WTC11 (cell line): ENCODE measurements at regions not wholly inside any gene's neighbourhood (a gene's known extent, or its start where the extent isn't known, plus 50 kb on each side); places are given as distances from the start of the nearest gene placed in this dataset.

Source experiments
- ATAC-seq: fragments of 200-7000 bp; cut with Tn5 transposase; 2 replicates; pipeline ENCODE4 v1.10.0; 2021; ENCODE audit warnings: mild to moderate bottlenecking, moderate library complexity
- CTCF ChIA-PET: fragments of 300-600 bp; sonication (Branson Sonifier 250); formaldehyde crosslinking; loops from one replicate; lab custom pipeline; 2021; ENCODE audit warnings: antibody characterized with exemption; lab: Charles Lee
- POLR2A ChIA-PET: fragments of 350-600 bp; sonication (Branson Sonifier 250); formaldehyde crosslinking; loops from one replicate; lab custom pipeline; 2021; ENCODE audit warnings: antibody characterized with exemption; lab: Charles Lee
- DNase-seq: peaks from one replicate; pipeline ENCODE4 v3.0.0; 2021; ENCODE audit warnings: low spot score
- H3K27ac Mint-ChIP-seq: 2 replicates; pipeline ENCODE4 v1.8.0; 2021; ENCODE audit warnings: mixed read lengths
- H3K27me3 Mint-ChIP-seq: 2 replicates; pipeline ENCODE4 v1.8.0; 2021; ENCODE audit warnings: low read depth, mild to moderate bottlenecking, moderate library complexity, mixed read lengths
- H3K36me3 Mint-ChIP-seq: 2 replicates; pipeline ENCODE4 v1.8.0; 2021; ENCODE audit warnings: mixed read lengths
- H3K4me1 Mint-ChIP-seq: 2 replicates; pipeline ENCODE4 v1.8.0; 2022; ENCODE audit warnings: mixed read lengths
- H3K4me3 Mint-ChIP-seq: 2 replicates; pipeline ENCODE4 v1.8.0; 2021; ENCODE audit warnings: mild to moderate bottlenecking, moderate library complexity, mixed read lengths
- H3K9me3 Mint-ChIP-seq: 2 replicates; pipeline ENCODE4 v1.8.0; 2021; ENCODE audit warnings: mixed read lengths
- CDX4 ChIP-seq: fragments of 250-450 bp; sonication (Bioruptor Pico); IDR thresholded peaks from 2 replicates; pipeline ENCODE4 v1.9.0; 2021; ENCODE audit warnings: moderate library complexity, mild to moderate bottlenecking, inconsistent platforms, borderline replicate concordance
- EMX1 ChIP-seq: fragments of 250-450 bp; sonication (Bioruptor Pico); IDR thresholded peaks from 2 replicates; pipeline ENCODE4 v1.8.0; 2021; ENCODE audit warnings: mild to moderate bottlenecking
- KAT7 ChIP-seq: sonication (generic); formaldehyde crosslinking; IDR thresholded peaks from 2 replicates; pipeline ENCODE4 v1.8.1; 2023; ENCODE audit warnings: missing genetic modification reagents, mild to moderate bottlenecking, borderline replicate concordance
- NFATC4 ChIP-seq: fragments of 250-450 bp; sonication (Bioruptor Pico); IDR thresholded peaks from 2 replicates; pipeline ENCODE4 v1.9.0; 2021; ENCODE audit warnings: mild to moderate bottlenecking
- STAT6 ChIP-seq: sonication (generic); formaldehyde crosslinking; conservative IDR thresholded peaks from 2 replicates; pipeline ENCODE4 v1.8.1; 2023; ENCODE audit warnings: mild to moderate bottlenecking, low read depth, missing genetic modification reagents, moderate library complexity
- USF1 ChIP-seq: sonication (generic); formaldehyde crosslinking; IDR thresholded peaks from 2 replicates; pipeline ENCODE4 v1.8.0; 2022; ENCODE audit warnings: mild to moderate bottlenecking, missing genetic modification reagents
- USF2 ChIP-seq: sonication (generic); formaldehyde crosslinking; IDR thresholded peaks from 2 replicates; pipeline ENCODE4 v1.8.1; 2023; ENCODE audit warnings: mild to moderate bottlenecking, missing genetic modification reagents, moderate library complexity
- ZNF138 ChIP-seq: sonication (generic); formaldehyde crosslinking; conservative IDR thresholded peaks from 2 replicates; pipeline ENCODE4 v1.8.1; 2022; ENCODE audit warnings: mild to moderate bottlenecking, moderate library complexity, missing genetic modification reagents
- ZNF232 ChIP-seq: sonication (generic); formaldehyde crosslinking; IDR thresholded peaks from 2 replicates; pipeline ENCODE4 v1.8.0; 2022; ENCODE audit warnings: mild to moderate bottlenecking, missing genetic modification reagents
- ZNF532 ChIP-seq: fragments of 250-450 bp; sonication (Bioruptor Pico); IDR thresholded peaks from 2 replicates; pipeline ENCODE4 v1.9.0; 2021; ENCODE audit warnings: mild to moderate bottlenecking, borderline replicate concordance
- TF ChIP-seq, protein P1 (sequence below): fragments of 250-450 bp; sonication (Bioruptor Pico); IDR thresholded peaks from 2 replicates; pipeline ENCODE4 v2.1.2; 2022; ENCODE audit warnings: mild to moderate bottlenecking, moderate library complexity
- TF ChIP-seq, protein P2 (sequence below): sonication (generic); formaldehyde crosslinking; IDR thresholded peaks from 2 replicates; pipeline ENCODE4 v1.8.1; 2022; ENCODE audit warnings: mild to moderate bottlenecking, moderate library complexity, missing genetic modification reagents
- TF ChIP-seq, protein P3 (sequence below): sonication (generic); formaldehyde crosslinking; IDR thresholded peaks from 2 replicates; pipeline ENCODE4 v1.8.0; 2023; ENCODE audit warnings: missing genetic modification reagents, mild to moderate bottlenecking, borderline replicate concordance

- no peak for TF ChIP-seq ZNF232 (CRISPR knock-in tag)
- no peak for TF ChIP-seq USF2
- no peak for TF ChIP-seq ZNF532 (CRISPR knock-in tag)
- TF ChIP-seq CDX4: no peak
- TF ChIP-seq USF1 (CRISPR knock-in tag): no peak
- no peak for TF ChIP-seq ZNF138 (CRISPR knock-in tag)
- TF ChIP-seq EMX1: no peak
- no peak for TF ChIP-seq NFATC4 (CRISPR knock-in tag)
- TF ChIP-seq, all 79 proteins: peak for 0
Measured at GRCh38 chr6:93164781-93165180, 254.6 kb downstream of the EPHA7 start (continued).

- H3K9me3 Mint-ChIP-seq: peaks cover 18% of the 10 kb centered on the region
- no peak for TF ChIP-seq STAT6 (CRISPR knock-in tag)
- TF ChIP-seq, all 79 proteins: peak for 0
- ATAC-seq: no peak
- H3K4me3 Mint-ChIP-seq: no peak overlapping the region
- POLR2A ChIA-PET: no interaction called here
- H3K27ac Mint-ChIP-seq: no peak overlapping the region
- H3K4me1 Mint-ChIP-seq: no peaks in the 10 kb centered on the region
- CTCF ChIA-PET: no interaction called here
- DNase-seq: no peak
- H3K27me3 Mint-ChIP-seq: no peaks in the 10 kb centered on the region
- H3K36me3 Mint-ChIP-seq: no peaks in the 10 kb centered on the region
Measured at GRCh38 chr6:93163146-93163545, 256.2 kb downstream of the EPHA7 start.

- Mint-ChIP-seq H3K9me3 (no peaks in the 10 kb centered on the region), H3K4me3 (no peak overlapping the region), H3K27me3 (no peaks in the 10 kb centered on the region), H3K4me1 (peaks cover 20% of the 10 kb centered on the region), H3K27ac (no peak overlapping the region), H3K36me3 (no peaks in the 10 kb centered on the region)
- ATAC-seq (no peak), DNase-seq (no peak)
- ChIA-PET CTCF (no interaction called here), POLR2A (no interaction called here)
- TF ChIP-seq, protein P1, sequence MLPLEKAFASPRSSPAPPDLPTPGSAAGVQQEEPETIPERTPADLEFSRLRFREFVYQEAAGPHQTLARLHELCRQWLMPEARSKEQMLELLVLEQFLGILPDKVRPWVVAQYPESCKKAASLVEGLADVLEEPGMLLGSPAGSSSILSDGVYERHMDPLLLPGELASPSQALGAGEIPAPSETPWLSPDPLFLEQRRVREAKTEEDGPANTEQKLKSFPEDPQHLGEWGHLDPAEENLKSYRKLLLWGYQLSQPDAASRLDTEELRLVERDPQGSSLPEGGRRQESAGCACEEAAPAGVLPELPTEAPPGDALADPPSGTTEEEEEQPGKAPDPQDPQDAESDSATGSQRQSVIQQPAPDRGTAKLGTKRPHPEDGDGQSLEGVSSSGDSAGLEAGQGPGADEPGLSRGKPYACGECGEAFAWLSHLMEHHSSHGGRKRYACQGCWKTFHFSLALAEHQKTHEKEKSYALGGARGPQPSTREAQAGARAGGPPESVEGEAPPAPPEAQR (CRISPR knock-in tag): no peak
- TF ChIP-seq KAT7 (CRISPR knock-in tag) (no peak), EMX1 (no peak)
- TF ChIP-seq, protein P2, sequence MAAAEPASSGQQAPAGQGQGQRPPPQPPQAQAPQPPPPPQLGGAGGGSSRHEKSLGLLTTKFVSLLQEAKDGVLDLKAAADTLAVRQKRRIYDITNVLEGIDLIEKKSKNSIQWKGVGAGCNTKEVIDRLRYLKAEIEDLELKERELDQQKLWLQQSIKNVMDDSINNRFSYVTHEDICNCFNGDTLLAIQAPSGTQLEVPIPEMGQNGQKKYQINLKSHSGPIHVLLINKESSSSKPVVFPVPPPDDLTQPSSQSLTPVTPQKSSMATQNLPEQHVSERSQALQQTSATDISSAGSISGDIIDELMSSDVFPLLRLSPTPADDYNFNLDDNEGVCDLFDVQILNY (CRISPR knock-in tag): no peak
- TF ChIP-seq, protein P3, sequence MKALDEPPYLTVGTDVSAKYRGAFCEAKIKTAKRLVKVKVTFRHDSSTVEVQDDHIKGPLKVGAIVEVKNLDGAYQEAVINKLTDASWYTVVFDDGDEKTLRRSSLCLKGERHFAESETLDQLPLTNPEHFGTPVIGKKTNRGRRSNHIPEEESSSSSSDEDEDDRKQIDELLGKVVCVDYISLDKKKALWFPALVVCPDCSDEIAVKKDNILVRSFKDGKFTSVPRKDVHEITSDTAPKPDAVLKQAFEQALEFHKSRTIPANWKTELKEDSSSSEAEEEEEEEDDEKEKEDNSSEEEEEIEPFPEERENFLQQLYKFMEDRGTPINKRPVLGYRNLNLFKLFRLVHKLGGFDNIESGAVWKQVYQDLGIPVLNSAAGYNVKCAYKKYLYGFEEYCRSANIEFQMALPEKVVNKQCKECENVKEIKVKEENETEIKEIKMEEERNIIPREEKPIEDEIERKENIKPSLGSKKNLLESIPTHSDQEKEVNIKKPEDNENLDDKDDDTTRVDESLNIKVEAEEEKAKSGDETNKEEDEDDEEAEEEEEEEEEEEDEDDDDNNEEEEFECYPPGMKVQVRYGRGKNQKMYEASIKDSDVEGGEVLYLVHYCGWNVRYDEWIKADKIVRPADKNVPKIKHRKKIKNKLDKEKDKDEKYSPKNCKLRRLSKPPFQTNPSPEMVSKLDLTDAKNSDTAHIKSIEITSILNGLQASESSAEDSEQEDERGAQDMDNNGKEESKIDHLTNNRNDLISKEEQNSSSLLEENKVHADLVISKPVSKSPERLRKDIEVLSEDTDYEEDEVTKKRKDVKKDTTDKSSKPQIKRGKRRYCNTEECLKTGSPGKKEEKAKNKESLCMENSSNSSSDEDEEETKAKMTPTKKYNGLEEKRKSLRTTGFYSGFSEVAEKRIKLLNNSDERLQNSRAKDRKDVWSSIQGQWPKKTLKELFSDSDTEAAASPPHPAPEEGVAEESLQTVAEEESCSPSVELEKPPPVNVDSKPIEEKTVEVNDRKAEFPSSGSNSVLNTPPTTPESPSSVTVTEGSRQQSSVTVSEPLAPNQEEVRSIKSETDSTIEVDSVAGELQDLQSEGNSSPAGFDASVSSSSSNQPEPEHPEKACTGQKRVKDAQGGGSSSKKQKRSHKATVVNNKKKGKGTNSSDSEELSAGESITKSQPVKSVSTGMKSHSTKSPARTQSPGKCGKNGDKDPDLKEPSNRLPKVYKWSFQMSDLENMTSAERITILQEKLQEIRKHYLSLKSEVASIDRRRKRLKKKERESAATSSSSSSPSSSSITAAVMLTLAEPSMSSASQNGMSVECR: no peak
Measured at GRCh38 chr6:93139408-93140081, 279.8 kb downstream of the EPHA7 start.
